OCI-LY3 (cell line): ENCODE measurements at regions not wholly inside any gene's neighbourhood (a gene's known extent, or its start where the extent isn't known, plus 50 kb on each side); places are given as distances from the start of the nearest gene placed in this dataset.

ENCODE experiments used
- CTCF ChIP-seq: fragments of 200-600, 300-600 bp; sonication (generic); IDR thresholded peaks from 2 replicates; pipeline ENCODE4 v1.5.1; 2014; ENCODE audit warnings: antibody characterized with exemption, low read length, low read depth
- EZH2phosphoT487 ChIP-seq: fragments of 200-600 bp; shearing (Covaris generic); IDR thresholded peaks from 2 replicates; pipeline ENCODE4 v1.6.1; 2018; ENCODE audit warnings: antibody characterized with exemption, mixed run types, low read depth

- TF ChIP-seq CTCF (no peak), EZH2phosphoT487 (no peak)
Observed at GRCh38 chr11:81932303-81932702, 801.4 kb downstream of the FAM181B start.
